Peyer's patch (tissue), 4 donors: ENCODE measurements at regions not wholly inside any gene's neighbourhood (a gene's known extent, or its start where the extent isn't known, plus 50 kb on each side); places are given as distances from the start of the nearest gene placed in this dataset.

ENCODE experiments used
- POLR2A ChIP-seq, 2 donors: fragments of 450-650 bp; IDR thresholded peaks; one replicate each; pipeline ENCODE4 v1.5.1; 2017; ENCODE audit warnings: antibody characterized with exemption in 2 of 2, mild to moderate bottlenecking in 2 of 2, moderate library complexity in 2 of 2
- TF ChIP-seq, protein P1 (sequence below), 6 experiments: fragments of 450-650 bp in 4 of 6; fragments of 200-600 bp in 2 of 6; sonication (generic) in 1 of 6; IDR thresholded peaks; one replicate each; pipeline ENCODE4 v1.5.1; 2017 to 2019; ENCODE audit warnings: antibody characterized with exemption in 6 of 6, mild to moderate bottlenecking in 3 of 6, moderate library complexity in 1 of 6

DNA sequence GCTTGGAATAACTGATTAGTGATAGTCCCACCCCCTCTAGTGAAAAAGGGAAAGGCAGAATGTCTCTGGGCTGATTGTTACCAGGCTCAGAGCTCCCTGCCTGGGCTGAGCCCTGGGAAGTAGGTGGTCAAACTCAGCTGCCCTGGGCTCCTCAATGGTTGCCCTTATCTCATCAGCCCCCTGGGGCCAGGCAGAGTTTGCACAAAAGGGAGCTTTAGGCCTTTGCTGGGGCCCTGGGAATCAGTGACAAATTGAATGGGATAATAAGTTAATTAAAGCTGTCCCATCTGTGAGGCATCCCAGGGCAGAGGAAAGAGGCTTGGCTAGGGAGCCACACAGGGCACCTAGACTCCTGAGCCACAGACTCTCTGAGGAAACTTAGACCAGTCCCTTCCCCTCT lies 89.0 kb downstream of the EFNB1 start:
- TF ChIP-seq, protein P1, sequence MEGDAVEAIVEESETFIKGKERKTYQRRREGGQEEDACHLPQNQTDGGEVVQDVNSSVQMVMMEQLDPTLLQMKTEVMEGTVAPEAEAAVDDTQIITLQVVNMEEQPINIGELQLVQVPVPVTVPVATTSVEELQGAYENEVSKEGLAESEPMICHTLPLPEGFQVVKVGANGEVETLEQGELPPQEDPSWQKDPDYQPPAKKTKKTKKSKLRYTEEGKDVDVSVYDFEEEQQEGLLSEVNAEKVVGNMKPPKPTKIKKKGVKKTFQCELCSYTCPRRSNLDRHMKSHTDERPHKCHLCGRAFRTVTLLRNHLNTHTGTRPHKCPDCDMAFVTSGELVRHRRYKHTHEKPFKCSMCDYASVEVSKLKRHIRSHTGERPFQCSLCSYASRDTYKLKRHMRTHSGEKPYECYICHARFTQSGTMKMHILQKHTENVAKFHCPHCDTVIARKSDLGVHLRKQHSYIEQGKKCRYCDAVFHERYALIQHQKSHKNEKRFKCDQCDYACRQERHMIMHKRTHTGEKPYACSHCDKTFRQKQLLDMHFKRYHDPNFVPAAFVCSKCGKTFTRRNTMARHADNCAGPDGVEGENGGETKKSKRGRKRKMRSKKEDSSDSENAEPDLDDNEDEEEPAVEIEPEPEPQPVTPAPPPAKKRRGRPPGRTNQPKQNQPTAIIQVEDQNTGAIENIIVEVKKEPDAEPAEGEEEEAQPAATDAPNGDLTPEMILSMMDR (IDR thresholded peaks at IDR 0.05) = no peak
- TF ChIP-seq POLR2A (IDR thresholded peaks at IDR 0.05) = no peak
